ENCODE measurements at regions not wholly inside any gene's neighbourhood (a gene's known extent, or its start where the extent isn't known, plus 50 kb on each side); places are given as distances from the start of the nearest gene placed in this dataset.

DNA sequence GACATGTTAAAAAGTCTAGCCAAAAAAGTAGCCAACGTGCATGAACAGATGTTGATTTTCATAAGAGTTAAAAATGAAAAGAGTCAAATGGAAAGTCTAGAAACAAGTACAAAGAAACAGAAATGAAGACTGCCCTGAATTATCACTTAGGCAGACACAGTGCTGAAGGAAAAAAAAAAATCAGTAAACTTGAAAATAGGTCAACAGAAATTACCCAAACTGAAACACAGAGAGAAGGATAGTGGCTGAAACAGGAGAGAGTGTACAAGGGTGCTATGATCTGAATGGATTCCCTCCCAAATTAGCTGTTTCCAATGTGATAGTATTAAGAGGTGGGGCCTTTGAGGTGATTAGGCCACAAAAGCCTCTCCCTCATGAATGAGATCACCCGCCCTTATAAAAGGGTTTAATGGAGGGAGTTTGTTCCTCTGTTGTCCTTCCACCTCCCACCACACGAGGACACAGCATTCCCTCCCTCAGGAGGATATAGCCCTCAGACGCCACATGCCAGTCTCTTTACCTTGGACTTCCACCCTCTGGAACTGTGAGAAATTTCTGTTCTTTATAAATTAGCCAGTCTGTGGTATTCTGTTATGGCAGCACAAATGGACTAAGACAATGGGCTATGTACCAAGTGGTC is 249.7 kb downstream of the AHR start:
- TF ChIP-seq, protein P1, sequence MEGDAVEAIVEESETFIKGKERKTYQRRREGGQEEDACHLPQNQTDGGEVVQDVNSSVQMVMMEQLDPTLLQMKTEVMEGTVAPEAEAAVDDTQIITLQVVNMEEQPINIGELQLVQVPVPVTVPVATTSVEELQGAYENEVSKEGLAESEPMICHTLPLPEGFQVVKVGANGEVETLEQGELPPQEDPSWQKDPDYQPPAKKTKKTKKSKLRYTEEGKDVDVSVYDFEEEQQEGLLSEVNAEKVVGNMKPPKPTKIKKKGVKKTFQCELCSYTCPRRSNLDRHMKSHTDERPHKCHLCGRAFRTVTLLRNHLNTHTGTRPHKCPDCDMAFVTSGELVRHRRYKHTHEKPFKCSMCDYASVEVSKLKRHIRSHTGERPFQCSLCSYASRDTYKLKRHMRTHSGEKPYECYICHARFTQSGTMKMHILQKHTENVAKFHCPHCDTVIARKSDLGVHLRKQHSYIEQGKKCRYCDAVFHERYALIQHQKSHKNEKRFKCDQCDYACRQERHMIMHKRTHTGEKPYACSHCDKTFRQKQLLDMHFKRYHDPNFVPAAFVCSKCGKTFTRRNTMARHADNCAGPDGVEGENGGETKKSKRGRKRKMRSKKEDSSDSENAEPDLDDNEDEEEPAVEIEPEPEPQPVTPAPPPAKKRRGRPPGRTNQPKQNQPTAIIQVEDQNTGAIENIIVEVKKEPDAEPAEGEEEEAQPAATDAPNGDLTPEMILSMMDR (IDR thresholded peaks at IDR 0.05): no peak
- no peak for TF ChIP-seq POLR2A (IDR thresholded peaks at IDR 0.05)
